Activated T-cell treated with anti-CD3 and anti-CD28 coated beads, Interleukin-2, amount 50 U/mL, for 48 hours (primary cell): ENCODE measurements at regions not wholly inside any gene's neighbourhood (a gene's known extent, or its start where the extent isn't known, plus 50 kb on each side); places are given as distances from the start of the nearest gene placed in this dataset.

Experiments used
- DNase-seq, 2 experiments: peaks; one replicate each; pipeline ENCODE4 v3.0.0-alpha.2; 2020

DNA sequence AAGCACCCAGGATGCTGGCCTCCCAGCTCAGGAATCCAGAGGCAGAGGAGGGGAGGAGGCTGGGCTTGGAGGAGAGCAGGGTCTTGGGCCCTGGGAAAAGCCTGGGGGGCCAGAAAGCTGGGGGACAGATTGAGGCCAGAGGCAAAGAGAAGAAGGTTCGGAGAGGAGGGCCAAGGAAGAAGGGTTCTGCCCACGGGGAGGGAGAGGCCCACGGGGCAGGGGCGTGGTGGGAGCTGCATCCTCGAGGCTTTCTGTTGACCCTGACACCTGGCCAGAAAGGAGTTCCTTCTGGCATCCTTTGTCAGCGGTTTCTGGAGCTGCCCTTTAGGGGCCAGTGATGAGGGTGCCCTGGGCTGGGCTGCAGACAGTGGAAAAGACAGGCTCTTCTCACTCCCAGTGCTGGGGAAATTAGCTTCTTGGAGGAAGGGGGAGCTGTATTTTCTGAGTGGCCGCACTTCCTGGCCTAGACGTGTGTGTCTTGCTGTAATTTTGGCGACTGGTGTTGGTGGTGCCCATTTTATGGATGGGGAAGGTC, 308.7 kb downstream of the SEC14L1 start:
- DNase-seq, result peak in 1 of 2 experiments; percentile 46

DNA sequence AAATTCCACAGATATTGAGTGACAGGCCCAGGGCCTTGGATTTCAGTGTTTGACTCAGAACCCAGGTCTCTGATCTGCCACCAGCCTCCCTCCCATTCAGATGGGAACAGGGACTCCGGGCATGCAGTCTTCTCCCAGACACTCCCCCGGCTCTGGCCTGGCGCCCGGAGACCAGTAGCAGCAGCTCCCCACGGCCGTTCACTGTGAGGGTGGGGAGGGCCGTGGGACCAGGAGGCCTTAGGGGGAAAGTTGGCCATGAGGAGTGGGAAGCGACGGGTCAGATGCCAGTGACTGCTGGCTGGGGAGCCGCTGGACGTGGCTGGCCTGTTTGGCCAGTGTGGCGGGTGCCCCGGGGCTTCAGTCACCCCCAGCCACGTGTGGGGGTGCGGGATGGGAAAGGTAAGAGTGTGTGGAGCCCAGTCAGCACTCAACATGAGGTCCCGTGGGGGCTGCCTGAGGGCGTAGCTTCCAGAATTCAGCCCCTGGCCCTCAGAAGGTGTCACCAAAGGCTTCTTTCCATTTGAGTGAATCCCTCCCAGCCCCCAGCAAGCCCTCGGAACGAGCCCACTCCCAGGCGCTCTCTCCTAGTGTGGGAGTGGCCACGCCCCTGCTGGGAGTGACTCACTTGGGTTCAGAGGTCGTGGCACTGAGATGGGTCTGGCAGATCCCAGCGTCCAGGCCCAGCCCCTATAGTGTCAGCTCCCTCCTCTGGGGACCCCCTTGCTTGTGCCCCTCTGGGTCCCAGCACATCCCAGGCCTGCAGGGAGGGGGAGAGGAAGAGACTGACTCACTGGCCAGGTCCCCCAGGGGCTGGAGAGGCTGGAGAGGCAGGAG, 309.4 kb downstream of the SEC14L1 start:
- peak; percentile 88 for DNase-seq

GRCh38 chr17:77450742-77451244, 310.0 kb downstream of the SEC14L1 start:
- peak in 1 of 2 experiments; percentile 52 for DNase-seq

DNA sequence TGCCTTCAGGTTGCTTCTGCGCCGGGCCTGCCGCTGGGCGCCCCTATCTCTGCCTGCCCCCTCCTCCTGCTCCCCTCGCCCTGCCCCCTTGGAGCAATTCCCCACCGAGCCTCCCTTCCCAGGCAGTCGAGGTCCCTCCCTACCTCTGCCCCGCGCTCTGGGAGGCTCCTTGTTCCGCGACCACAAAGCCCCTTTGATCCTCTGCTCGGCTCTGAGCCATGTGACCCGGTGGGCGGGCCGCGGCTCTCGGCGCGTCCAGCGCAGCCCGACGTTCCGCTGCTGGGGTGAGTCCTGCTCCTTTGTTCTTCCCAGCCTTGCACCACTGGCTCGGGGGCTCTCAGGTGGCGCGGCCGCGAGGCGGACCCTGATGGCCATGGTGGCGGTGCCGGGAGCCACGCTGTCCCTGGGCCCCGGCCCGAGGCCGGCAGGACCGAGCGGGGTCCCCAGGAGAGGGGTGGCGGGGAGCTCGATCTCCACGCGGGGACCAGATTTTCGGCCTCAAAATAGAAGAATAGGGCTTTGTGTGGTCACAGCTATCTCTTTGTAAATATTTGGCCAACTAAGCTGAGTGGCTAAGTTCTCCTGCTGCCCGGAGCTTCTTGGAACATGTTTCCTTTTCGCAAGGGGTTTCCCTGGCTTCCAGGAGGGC, 310.6 kb downstream of the SEC14L1 start:
- peak; percentile 84 to 86 for DNase-seq

DNA sequence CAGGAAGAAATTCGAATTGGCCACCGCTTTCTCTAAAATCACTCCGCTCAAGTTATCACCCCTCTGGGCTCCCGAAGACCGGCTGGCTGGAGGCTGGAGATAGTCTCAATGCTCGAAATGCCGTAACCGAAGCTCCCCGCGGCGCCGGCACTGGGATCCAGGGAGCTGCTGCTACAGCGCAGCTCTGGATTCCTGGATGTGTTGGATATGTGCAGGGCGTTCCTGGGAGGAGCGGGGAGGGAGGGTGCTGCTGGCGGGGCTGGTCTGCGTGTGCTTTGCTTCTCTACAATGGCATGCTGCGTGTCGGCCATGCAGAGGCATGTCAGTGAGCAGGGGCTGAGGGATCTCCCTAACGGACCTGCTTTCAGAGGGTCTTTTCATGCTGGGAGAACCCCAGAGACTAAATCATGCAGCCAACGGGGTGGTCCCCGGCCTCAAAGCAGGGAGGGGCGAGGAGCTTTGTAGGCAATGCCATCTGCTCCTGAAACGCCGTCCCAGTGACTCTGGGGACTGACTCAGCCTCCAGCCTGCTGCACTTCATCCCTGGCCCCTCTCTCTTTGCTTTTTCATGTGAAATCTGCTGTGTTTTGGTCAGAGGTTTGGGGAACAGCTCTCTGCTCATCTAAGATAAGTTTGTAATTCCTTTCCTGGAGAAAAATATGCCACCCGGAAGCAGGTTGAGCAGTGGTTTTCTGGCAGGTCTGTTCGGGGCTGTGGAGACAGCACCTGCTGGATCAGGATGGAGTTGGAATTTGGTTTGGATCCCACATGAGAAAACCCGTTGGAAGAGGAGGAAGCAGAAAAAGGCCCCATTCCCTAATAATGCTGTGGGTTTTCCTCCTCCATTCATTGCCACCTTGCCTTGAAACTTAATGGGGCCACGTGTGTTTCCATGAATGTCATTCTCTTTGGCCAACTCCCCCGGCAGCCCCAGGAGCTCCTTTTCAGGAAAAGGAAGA, 311.4 kb downstream of the SEC14L1 start:
- peak; percentile 59 to 71 for DNase-seq

- peak; percentile 70 to 73 for DNase-seq
Measured at GRCh38 chr17:77453613-77454241, 313.0 kb downstream of the SEC14L1 start.

- peak; percentile 54 to 59 for DNase-seq
Measured at GRCh38 chr17:77454242-77455095, 313.7 kb downstream of the SEC14L1 start.

DNA sequence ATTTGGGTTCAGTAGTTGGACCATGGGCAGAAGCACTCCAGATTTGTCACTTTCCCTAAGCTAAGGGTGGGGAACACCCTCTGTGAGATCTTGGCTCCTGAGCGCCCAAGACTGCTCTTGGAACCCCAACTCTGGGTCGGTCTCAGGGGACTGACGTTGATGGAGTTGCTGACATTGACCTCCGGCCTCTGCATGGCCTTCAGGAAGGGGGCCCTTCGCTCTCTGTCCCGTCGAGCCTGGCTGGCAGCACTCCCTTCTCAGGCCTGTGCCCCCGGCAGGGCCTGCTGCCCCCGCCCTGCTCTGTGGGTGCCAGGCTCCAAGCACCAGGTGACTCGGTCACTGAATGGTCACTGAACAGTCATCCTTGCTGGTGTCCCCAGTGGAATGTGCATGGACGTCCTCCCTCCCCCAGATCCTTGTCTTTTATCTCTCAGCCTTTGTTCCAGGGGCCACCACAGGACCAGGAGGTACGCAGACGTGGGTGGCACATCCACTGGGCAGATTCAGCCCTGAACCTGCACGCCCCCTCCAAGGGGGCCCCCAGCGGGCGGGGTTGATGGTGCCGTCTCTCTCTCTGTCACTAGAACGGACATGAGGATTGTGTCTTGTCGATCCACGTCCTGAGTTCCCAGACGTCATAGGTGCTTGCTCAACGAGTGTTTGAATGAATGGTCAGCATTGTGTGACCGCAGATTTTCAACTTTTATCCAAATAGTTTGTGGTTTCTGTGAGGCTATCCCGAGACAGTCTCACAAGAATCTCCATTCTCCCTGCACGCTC, 314.5 kb downstream of the SEC14L1 start:
- peak; percentile 63 to 69 for DNase-seq

GRCh38 chr17:77455891-77456260, 315.1 kb downstream of the SEC14L1 start:
- no peak for DNase-seq

DNA sequence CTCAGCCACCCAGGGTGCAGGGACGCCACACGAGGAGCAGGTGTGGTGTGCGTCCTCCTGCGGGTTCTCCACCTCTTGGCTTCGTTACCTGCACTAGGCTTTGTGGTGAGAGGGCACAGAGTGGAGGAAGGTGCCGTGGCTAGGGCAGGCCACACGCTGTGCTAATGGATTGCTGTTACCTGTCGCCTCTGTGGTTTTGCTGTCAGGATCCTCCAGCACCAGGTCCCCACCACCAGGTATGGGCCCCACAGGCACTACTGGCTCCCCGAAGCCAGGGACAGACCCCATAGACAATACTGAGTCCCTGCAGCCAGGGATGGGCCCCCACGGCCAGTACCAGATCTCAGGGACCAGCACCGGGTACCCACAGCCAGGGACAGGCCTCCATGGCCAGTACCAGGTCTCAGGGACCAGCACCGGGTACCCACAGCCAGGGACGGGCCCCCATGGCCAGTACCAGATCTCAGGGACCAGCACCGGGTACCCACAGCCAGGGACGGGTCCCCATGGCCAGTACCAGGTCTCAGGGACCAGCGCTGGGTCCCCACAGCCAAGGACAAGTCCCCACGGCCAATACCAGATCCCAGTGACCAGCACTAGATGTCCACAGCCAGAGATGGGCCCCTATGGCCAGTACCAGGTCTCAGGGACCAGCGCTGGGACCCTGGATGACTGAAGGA, 315.6 kb downstream of the SEC14L1 start:
- peak; percentile 53 to 55 for DNase-seq

DNA sequence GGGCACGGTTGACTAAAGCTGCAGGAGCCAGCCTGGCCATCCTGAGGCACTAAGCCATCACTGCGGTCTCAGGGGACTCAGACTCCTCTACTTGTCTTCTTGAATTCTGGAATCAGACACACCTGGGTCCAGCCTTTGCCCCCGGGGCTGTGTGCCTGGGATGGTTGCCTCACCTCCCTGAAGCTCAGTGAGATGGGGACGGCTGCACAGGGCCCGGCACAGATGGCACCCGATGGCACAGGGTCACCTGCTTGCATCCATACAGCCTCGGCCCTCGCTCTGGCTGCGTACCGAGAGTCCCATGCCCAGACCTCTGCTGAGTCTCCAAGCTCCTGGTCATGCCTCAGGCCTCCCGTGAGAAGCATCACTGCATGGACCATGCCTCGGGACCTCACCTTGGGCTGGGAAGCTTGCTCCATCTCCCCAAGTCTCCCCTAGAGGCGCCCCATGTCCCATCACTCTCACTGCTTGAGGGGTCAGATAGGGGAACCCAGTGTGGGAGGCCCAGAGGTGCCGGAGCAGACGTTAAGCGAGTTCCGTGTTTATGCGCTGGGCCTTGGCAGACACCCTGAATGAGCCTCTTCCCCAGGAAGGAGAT, 316.3 kb downstream of the SEC14L1 start:
- peak; percentile 74 to 75 for DNase-seq

DNA sequence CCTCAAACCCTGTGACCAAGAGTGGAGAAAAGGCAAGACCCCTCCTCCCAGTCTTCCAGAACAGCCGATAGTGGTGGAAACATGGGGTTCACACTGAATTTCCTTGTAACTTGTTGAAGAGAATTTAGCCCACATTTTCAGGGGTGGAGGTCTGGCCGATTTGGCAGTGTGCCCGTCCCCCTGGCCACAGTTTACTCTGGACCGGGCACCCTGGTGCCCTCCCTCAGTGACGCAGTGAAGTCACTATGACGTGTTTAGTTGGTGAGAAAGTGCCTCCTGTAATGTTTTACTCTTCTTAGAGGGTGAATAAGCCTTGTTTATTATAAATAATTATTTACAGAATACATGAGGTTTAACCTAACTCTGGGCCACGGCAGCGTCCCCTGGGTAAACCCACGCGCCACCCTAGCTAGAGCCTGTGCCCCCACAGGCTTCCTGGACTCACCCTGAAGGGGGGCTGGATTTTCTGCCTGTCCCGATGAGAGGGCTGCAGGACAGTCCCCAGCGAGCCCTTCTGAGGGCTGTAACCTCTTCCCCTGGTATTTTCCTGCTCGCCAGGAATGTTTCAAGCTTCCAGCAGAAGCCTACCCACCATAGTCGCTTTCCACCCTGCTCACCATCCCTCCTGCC, 316.9 kb downstream of the SEC14L1 start:
- DNase-seq, result peak in 1 of 2 experiments; percentile 61

DNA sequence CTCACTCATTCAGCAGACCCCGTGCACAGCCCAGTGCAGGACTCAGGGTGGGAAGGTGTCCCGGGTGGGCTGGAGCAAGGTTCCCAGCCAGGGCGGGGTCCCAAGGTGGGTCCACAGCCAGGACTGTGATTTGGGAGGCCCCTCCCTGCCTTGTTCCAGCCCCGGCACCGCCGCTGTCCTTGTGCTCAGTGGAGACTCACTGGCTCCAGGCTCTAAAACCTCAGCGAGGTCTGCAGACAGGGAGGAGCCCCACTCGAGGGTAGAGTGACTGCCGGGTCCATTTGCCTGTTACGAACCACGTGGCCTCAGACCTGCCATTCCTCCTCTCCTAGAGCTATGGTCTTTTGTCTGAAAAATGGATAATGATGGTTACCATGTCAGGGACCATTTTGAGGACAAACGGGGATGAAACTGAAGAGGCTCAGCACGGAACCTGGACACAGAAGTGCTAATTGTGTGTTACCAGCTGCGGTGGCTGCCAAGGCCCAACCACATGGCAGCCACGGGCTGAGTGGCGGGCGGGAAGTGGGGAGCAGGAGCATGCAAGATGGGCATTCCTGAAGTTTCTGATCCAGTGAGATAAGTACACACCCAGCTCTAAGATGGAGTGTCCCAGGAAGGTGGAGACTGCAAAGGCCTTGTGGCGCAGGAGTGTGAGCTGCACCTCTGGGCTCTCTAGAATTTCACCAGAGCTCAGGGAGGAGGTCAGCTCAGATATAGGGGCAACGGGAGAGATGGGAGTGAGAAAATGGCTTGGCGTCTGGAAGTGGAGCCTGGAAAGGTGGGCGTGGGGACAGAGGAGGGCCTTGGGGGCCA, 317.6 kb downstream of the SEC14L1 start:
- peak; percentile 72 for DNase-seq

DNA sequence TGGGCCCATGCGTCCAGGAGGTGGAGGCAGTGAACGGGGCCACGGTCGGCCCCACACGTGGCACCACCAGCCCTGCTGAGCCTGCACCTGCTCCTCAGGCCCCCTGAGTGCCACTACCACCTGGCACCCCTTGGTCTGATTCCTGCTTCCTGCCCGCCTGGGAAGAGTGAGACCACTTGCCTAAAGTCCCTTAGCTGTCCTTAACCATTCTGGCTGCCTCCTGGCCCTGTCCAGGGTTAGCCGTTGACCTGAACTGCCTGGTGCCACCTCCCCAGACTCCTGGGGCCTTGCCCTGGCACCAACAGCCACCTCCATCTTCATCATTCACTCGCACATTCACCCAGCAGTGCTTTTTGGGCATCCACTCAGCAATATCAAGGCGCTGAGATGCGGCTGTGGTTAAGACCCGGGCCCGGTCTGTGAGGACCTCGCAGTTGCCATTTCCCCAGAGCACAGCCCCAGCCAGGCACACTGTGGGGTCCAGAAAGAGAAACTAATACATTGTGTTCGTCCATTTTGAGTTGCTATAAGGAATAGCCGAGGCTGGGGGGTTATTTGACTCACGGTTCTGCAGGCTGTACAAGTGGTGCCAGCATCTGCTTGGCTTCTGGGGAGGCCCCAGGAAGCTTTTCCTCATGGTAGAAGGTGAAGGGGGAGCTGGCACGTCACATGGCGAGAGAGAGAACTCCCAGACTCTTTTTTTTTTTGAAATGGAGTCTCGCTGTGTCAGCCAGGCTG, 318.4 kb downstream of the SEC14L1 start:
- DNase-seq, result peak in 1 of 2 experiments; percentile 69

DNA sequence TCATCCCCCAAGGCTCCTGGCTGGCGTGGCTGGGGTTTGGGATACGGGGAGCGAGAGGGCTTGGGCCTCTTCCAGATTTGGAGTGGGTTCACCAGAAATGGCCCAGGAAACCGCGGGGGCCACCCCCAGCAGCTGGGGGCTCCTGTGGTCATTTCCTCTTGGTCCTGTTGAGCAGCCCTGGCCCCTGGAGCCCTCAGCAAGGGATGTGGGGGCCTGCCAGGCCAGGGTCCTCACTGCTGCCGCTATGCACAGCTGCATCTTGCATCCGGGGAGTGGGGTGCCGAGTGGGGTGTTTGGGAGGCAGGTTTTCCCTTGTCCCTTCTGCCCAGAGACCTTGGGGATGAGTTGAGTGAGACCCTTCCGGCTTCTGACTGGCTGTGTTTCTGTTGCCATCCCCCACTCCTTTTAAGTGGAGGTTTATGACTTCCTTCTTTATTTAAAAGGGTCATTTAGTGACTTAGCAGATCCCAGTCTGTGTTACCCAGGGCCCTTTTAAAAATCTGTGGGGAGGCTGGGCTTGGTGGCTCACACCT, 319.8 kb downstream of the SEC14L1 start:
- DNase-seq, result peak; percentile 57 to 61

DNA sequence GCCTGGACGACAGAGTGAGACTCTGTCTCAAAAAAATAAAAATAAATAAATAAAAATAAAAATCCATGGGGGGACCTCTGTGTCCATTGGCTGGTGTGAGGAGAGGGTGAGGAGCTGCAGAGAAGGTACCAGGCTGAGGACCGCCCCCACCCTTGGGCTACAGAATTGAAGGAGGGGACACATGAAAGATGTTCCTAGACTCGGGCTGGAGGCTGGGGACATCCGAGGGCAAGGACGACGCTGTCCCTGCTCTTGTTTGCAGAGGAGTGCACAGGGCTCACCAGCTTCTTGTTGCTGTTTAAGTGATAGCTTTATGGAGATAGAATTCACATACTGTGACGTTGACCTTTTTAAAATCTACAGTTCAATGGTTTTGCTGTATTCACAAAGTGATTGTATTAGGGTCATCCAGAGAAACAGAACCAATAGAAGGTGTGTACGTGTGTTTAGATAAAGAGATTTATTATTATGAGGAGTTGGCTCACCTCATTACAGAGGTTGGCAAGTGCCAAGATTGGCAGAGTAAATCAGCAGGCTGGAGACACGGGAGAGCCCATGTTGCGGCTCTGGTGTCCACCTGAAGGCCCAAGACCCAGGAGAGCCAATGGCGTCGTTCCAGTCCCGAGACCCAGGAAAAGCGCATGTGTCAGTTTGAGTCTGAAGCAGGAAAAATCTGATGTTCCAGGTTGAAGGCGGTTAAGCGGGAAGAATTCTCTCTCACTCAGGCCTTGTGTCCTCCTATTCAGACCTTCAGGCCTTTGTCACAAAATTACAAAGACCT, 320.7 kb downstream of the SEC14L1 start:
- DNase-seq, result peak in 1 of 2 experiments; percentile 45
